ENCODE measurements at regions not wholly inside any gene's neighbourhood (a gene's known extent, or its start where the extent isn't known, plus 50 kb on each side); places are given as distances from the start of the nearest gene placed in this dataset.

- no peak for TF ChIP-seq CTCF (IDR thresholded peaks at IDR 0.05; ENCODE audit: low read length)
- TF ChIP-seq EZH2 (IDR thresholded peaks at IDR 0.05; ENCODE audit: borderline replicate concordance, low read length): no peak
Observed at GRCh38 chr15:69943637-69944036, 154.1 kb downstream of the TLE3 start.
